Activated CD4-positive, alpha-beta T cell treated with anti-CD3 and anti-CD28 coated beads, Interleukin-2, amount 50 U/mL, for 1 hour (primary cell): ENCODE measurements at regions not wholly inside any gene's neighbourhood (a gene's known extent, or its start where the extent isn't known, plus 50 kb on each side); places are given as distances from the start of the nearest gene placed in this dataset.

Experiments used
- DNase-seq: peaks from one replicate; pipeline ENCODE4 v3.0.0-alpha.2; 2020

GRCh38 chr6:6533176-6533575, 55.3 kb upstream of the LY86 start:
- no peak for DNase-seq

- no peak for DNase-seq
Measured at GRCh38 chr6:6534399-6534798, 54.1 kb upstream of the LY86 start.

- DNase-seq: no peak
Measured at GRCh38 chr6:6537488-6538260, 50.8 kb upstream of the LY86 start.

- no peak for DNase-seq
Measured at GRCh38 chr6:6538261-6538660, 50.3 kb upstream of the LY86 start.
